ENCODE measurements at regions not wholly inside any gene's neighbourhood (a gene's known extent, or its start where the extent isn't known, plus 50 kb on each side); places are given as distances from the start of the nearest gene placed in this dataset.

GRCh38 chr4:13203101-13203500 is 281.0 kb downstream of the RAB28 start:
- TF ChIP-seq EP300 (IDR thresholded peaks at IDR 0.05): no peak
- TF ChIP-seq POLR2A (IDR thresholded peaks at IDR 0.05): no peak
- TF ChIP-seq CTCF (IDR thresholded peaks at IDR 0.05): no peak

Measured in tibial nerve (tissue), 4 donors.